H1 (cell line): ENCODE measurements at regions not wholly inside any gene's neighbourhood (a gene's known extent, or its start where the extent isn't known, plus 50 kb on each side); places are given as distances from the start of the nearest gene placed in this dataset.

ENCODE experiments used
- CTCF ChIA-PET: fragments of 300-600 bp; sonication (Branson Sonifier 250); formaldehyde crosslinking; loops from one replicate; lab custom pipeline; 2021; ENCODE audit not compliant: partially characterized antibody; lab: Charles Lee
- POLR2A ChIA-PET: fragments of 300-600 bp; sonication (Branson Sonifier 250); formaldehyde crosslinking; loops from one replicate; lab custom pipeline; 2021; ENCODE audit warnings: inconsistent platforms; ENCODE audit not compliant: partially characterized antibody; lab: Charles Lee
- DNase-seq, 2 experiments: peaks; one replicate each; pipeline versions ENCODE4 v3.0.0 to v3.0.0-alpha.2; 2010 to 2022; ENCODE audit warnings: low spot score in 2 of 2, low read depth in 1 of 2, mixed read lengths in 1 of 2
- FAIRE-seq: peaks from 2 replicates; lab custom pipeline; 2011; peaks lifted over from hg19 to GRCh38; lab: Jason Lieb, UNC
- H2AFZ ChIP-seq: 2 replicates; pipeline ENCODE4 v1.8.1; 2012; ENCODE audit warnings: low read length, inconsistent platforms
- H2AK5ac ChIP-seq: 2 replicates; pipeline ENCODE4 v1.6.1; 2013; ENCODE audit warnings: low read depth, low read length
- H2BK120ac ChIP-seq: replicated peaks from 2 replicates; pipeline ENCODE3; 2013; ENCODE audit warnings: low read depth, low read length, inconsistent platforms
- H2BK12ac ChIP-seq: 2 replicates; pipeline ENCODE4 v1.6.1; 2013; ENCODE audit warnings: low read depth, low read length
- H2BK15ac ChIP-seq: 2 replicates; pipeline ENCODE4 v1.6.1; 2013; ENCODE audit warnings: low read length
- H2BK20ac ChIP-seq: 2 replicates; pipeline ENCODE4 v1.6.1; 2013; ENCODE audit warnings: low read length
- H2BK5ac ChIP-seq: 2 replicates; pipeline ENCODE4 v1.6.1; 2013; ENCODE audit warnings: low read depth, low read length
- H3K14ac ChIP-seq: 2 replicates; pipeline ENCODE4 v1.6.1; 2013; ENCODE audit warnings: inconsistent platforms; ENCODE audit not compliant: insufficient read length
- H3K18ac ChIP-seq: 2 replicates; pipeline ENCODE4 v1.6.1; 2013; ENCODE audit warnings: low read length; ENCODE audit errors: extremely low read depth
- H3K23ac ChIP-seq: 2 replicates; pipeline ENCODE4 v1.6.1; 2013; ENCODE audit warnings: inconsistent platforms; ENCODE audit not compliant: insufficient read length
- H3K23me2 ChIP-seq: 2 replicates; pipeline ENCODE4 v1.6.1; 2013; ENCODE audit warnings: low read depth, low read length
- H3K27ac ChIP-seq: 2 replicates; pipeline ENCODE4 v1.6.1; 2011; ENCODE audit warnings: low read depth, low read length, inconsistent platforms
- H3K27me3 ChIP-seq, 4 experiments: replicated peaks in 1 of 4; 1 replicate in 1 of 4; 2 replicates in 3 of 4; pipeline versions ENCODE4 v1.6.1 to v1.8.1; 2011 to 2013; ENCODE audit warnings: low read length in 3 of 4, mild to moderate bottlenecking in 3 of 4, inconsistent platforms in 2 of 4, mixed read lengths in 2 of 4, moderate library complexity in 1 of 4; ENCODE audit not compliant: control insufficient read depth in 3 of 4, insufficient read depth in 3 of 4; ENCODE audit errors: extremely low read depth in 1 of 4
- H3K36me3 ChIP-seq, 4 experiments: 2 replicates each; pipeline versions ENCODE4 v1.6.1 to v1.8.1; 2011 to 2013; ENCODE audit warnings: mild to moderate bottlenecking in 4 of 4, low read length in 3 of 4, moderate library complexity in 2 of 4, control low read depth in 1 of 4, inconsistent platforms in 1 of 4; ENCODE audit not compliant: insufficient read depth in 4 of 4, control insufficient read depth in 2 of 4
- H3K4ac ChIP-seq: replicated peaks from 2 replicates; pipeline ENCODE3; 2013; ENCODE audit warnings: low read length, low read depth, mixed read lengths, inconsistent platforms; ENCODE audit not compliant: insufficient read length
- H3K4me1 ChIP-seq, 4 experiments: replicated peaks in 1 of 4; 1 replicate in 1 of 4; 2 replicates in 3 of 4; pipeline versions ENCODE4 v1.6.1 to v1.8.1; 2011 to 2013; ENCODE audit warnings: low read length in 3 of 4, inconsistent platforms in 2 of 4, mixed read lengths in 1 of 4; ENCODE audit not compliant: insufficient read depth in 4 of 4, control insufficient read depth in 3 of 4
- H3K4me2 ChIP-seq, 2 experiments: 2 replicates each; pipeline versions ENCODE4 v1.6.1 to v1.8.1; 2011 to 2013; ENCODE audit warnings: low read depth in 2 of 2, low read length in 2 of 2, control low read depth in 1 of 2, inconsistent platforms in 1 of 2, mild to moderate bottlenecking in 1 of 2; ENCODE audit not compliant: insufficient read depth in 1 of 2
- H3K4me3 ChIP-seq, 4 experiments: fragments of 200-600, 300-600 bp in 1 of 4; sonication (generic), shearing (Covaris generic), sonication (Bioruptor Twin) in 1 of 4; 2 replicates each; pipeline versions ENCODE4 v1.5.1 to v1.8.1; 2011 to 2016; ENCODE audit warnings: low read length in 4 of 4, low read depth in 3 of 4, control low read depth in 2 of 4, inconsistent platforms in 2 of 4, mild to moderate bottlenecking in 2 of 4, mixed read lengths in 1 of 4, moderate library complexity in 1 of 4; ENCODE audit not compliant: insufficient read depth in 2 of 4; ENCODE audit errors: extremely low read depth in 1 of 4
- H3K56ac ChIP-seq: replicated peaks from 2 replicates; pipeline ENCODE3; 2013; ENCODE audit warnings: low read depth, mild to moderate bottlenecking, mixed read lengths, low read length, inconsistent platforms; ENCODE audit not compliant: insufficient read length
- H3K79me1 ChIP-seq: 2 replicates; pipeline ENCODE4 v1.6.1; 2013; ENCODE audit warnings: low read depth, low read length, control low read depth
- H3K79me2 ChIP-seq, 2 experiments: 2 replicates each; pipeline versions ENCODE4 v1.6.1 to v1.8.1; 2012 to 2013; ENCODE audit warnings: low read length in 2 of 2, mild to moderate bottlenecking in 2 of 2, inconsistent platforms in 1 of 2; ENCODE audit not compliant: insufficient read depth in 2 of 2, control insufficient read depth in 1 of 2
- H3K9ac ChIP-seq, 4 experiments: replicated peaks in 1 of 4; 1 replicate in 1 of 4; 2 replicates in 3 of 4; pipeline versions ENCODE4 v1.6.1 to v1.8.1; 2011 to 2013; ENCODE audit warnings: low read depth in 3 of 4, low read length in 3 of 4, control low read depth in 2 of 4, mild to moderate bottlenecking in 2 of 4, moderate library complexity in 2 of 4, inconsistent platforms in 1 of 4; ENCODE audit errors: extremely low read depth in 1 of 4
- H3K9me3 ChIP-seq, 2 experiments: 2 replicates each; pipeline versions ENCODE4 v1.6.1 to v1.8.1; 2012 to 2013; ENCODE audit warnings: mild to moderate bottlenecking in 2 of 2, moderate library complexity in 2 of 2, control low read depth in 1 of 2, inconsistent platforms in 1 of 2, low read depth in 1 of 2, low read length in 1 of 2, mixed read lengths in 1 of 2; ENCODE audit not compliant: insufficient read depth in 2 of 2
- H4K20me1 ChIP-seq, 2 experiments: replicated peaks in 1 of 2; 2 replicates each; pipeline versions ENCODE3 to v1.8.1; 2011 to 2013; ENCODE audit warnings: inconsistent platforms in 2 of 2, low read length in 2 of 2, mild to moderate bottlenecking in 1 of 2; ENCODE audit not compliant: insufficient read depth in 2 of 2, control insufficient read depth in 1 of 2
- H4K5ac ChIP-seq: 2 replicates; pipeline ENCODE4 v1.6.1; 2013; ENCODE audit warnings: low read length, low read depth, mixed read lengths, inconsistent platforms; ENCODE audit not compliant: insufficient read length
- H4K8ac ChIP-seq: 2 replicates; pipeline ENCODE4 v1.8.0; 2013; ENCODE audit warnings: mild to moderate bottlenecking, moderate library complexity, low read length, inconsistent platforms; ENCODE audit not compliant: insufficient read depth; ENCODE audit errors: extremely low read depth
- H4K91ac ChIP-seq: replicated peaks from 2 replicates; pipeline ENCODE3; 2013; ENCODE audit warnings: low read length, mixed read lengths, inconsistent platforms; ENCODE audit not compliant: insufficient read length
- EZH2 ChIP-seq: fragments of 200-600 bp; sonication (generic); IDR thresholded peaks from 2 replicates; pipeline ENCODE4 v1.7.1; 2012; ENCODE audit warnings: low read depth, mild to moderate bottlenecking, moderate library complexity, low read length, inconsistent platforms; ENCODE audit not compliant: severe bottlenecking
- GABPA ChIP-seq: IDR thresholded peaks from 2 replicates; pipeline ENCODE4 v1.6.1; 2011; ENCODE audit warnings: mild to moderate bottlenecking, low read length, moderate library complexity, borderline replicate concordance; ENCODE audit not compliant: insufficient read depth
- RAD21 ChIP-seq, 2 experiments: IDR thresholded peaks in 1 of 2; conservative IDR thresholded peaks in 1 of 2; 2 replicates each; pipeline ENCODE4 v1.6.1; 2011; ENCODE audit warnings: low read depth in 2 of 2, low read length in 2 of 2, improper control_type of control experiment in 1 of 2, inconsistent platforms in 1 of 2, mild to moderate bottlenecking in 1 of 2, moderate library complexity in 1 of 2
- SIX5 ChIP-seq: IDR thresholded peaks from 2 replicates; pipeline ENCODE4 v1.6.1; 2011; ENCODE audit warnings: mild to moderate bottlenecking, low read depth, low read length
- YY1 ChIP-seq: IDR thresholded peaks from 2 replicates; pipeline ENCODE4 v1.6.1; 2011; ENCODE audit warnings: low read depth, mild to moderate bottlenecking, low read length
- ZNF274 ChIP-seq: IDR thresholded peaks from 2 replicates; pipeline ENCODE4 v1.7.0; 2012; ENCODE audit warnings: low read length, borderline replicate concordance; ENCODE audit errors: extremely low read depth
- WGBS, 2 experiments: shearing (Covaris generic) in 1 of 2; methylation state at CpG; one replicate each; pipeline versions ENCODE4 v1.1.6 to v1.1.7; 2013 to 2015; ENCODE audit warnings: low lambda C conversion rate in 2 of 2, mixed read lengths in 2 of 2, inconsistent platforms in 1 of 2, low coverage in 1 of 2, missing lambda C conversion rate in 1 of 2; ENCODE audit not compliant: insufficient replicate concordance in 2 of 2, insufficient coverage in 1 of 2, insufficient read length in 1 of 2; ENCODE audit errors: extremely low coverage in 1 of 2, missing lambda C conversion rate in 1 of 2; 5-methylcytosine and 5-hydroxymethylcytosine counted together

DNA sequence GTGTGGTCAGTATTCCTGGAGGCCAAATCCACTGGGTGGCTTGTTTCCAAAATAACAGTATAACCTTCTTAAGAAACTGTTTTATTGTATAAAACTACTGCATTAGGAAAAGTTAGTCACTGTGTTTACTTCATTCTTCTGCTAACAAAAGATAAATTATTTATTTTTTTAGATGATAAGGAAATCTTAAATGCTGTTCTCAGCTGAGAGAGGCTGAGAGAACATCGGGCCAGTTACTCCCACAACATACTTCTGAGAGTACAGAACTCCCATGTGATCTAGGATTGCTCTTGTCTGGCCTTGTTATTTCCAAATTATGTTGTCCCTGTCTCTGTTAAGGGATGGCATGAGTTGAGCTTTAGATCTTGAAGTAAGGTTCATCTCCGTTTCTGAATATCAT, 96.7 kb upstream of the CXADR start:
- H3K27ac ChIP-seq, result no peak overlapping the region
- H3K4ac ChIP-seq, result no peak overlapping the region
- H2BK5ac ChIP-seq, result no peak overlapping the region
- H3K36me3 ChIP-seq, result no peaks in the 10 kb centered on the region
- CTCF ChIA-PET, result interaction anchor here (1.0 to 1.2 kb wide), 2 partner anchors 112 to 169 kb away, joined by 3 read pairs; no protein-coding TSS in a partner anchor
- H3K4me1 ChIP-seq, result peaks cover 0 to 7% (median 2%) of the 10 kb centered on the region in 4 experiments; a peak in 2 of 7 replicates
- H4K91ac ChIP-seq, result no peak overlapping the region
- H2BK15ac ChIP-seq, result no peak overlapping the region
- H2BK12ac ChIP-seq, result no peak overlapping the region
- H3K23ac ChIP-seq, result no peak overlapping the region
- no peak overlapping the region for H3K18ac ChIP-seq
- H4K8ac ChIP-seq, result no peak overlapping the region
- FAIRE-seq (no peak), DNase-seq (no peak)
- H3K4me3 ChIP-seq, result no peak overlapping the region
- H3K56ac ChIP-seq, result no peak overlapping the region
- H2BK120ac ChIP-seq, result no peak overlapping the region
- no peaks in the 10 kb centered on the region for H3K79me2 ChIP-seq
- no peaks in the 10 kb centered on the region for H3K79me1 ChIP-seq
- no peak overlapping the region for H4K5ac ChIP-seq
- POLR2A ChIA-PET, result interaction anchor here (0.6 kb wide), 1 partner anchor 26 kb away, joined by 4 read pairs; no protein-coding TSS in a partner anchor
- H3K9me3 ChIP-seq, result no peaks in the 10 kb centered on the region
- H2AFZ ChIP-seq, result no peak overlapping the region
- H2BK20ac ChIP-seq, result no peak overlapping the region
- no peak overlapping the region for H3K4me2 ChIP-seq
- H3K9ac ChIP-seq, result no peak overlapping the region
- H3K27me3 ChIP-seq, result no peaks in the 10 kb centered on the region
- H3K23me2 ChIP-seq, result no peaks in the 10 kb centered on the region
- H3K14ac ChIP-seq, result no peak overlapping the region
- 88% methylated on average over 2 of the region's 2 CpGs; no CpG with 5 or more reads in 1 of the 2 experiments for WGBS, 2 experiments
- H2AK5ac ChIP-seq, result no peak overlapping the region
- no peaks in the 10 kb centered on the region for H4K20me1 ChIP-seq
- TF ChIP-seq RAD21 (IDR thresholded peaks at IDR 0.05 in 1 of 2, conservative IDR thresholded peaks at IDR 0.05 in 1 of 2; ENCODE audit: low read depth in 2 of 2, low read length in 2 of 2) (no peak), ZNF274 (no peak), GABPA (no peak), EZH2 (no peak), YY1 (no peak), SIX5 (no peak)
